SW480 (cell line): ENCODE measurements at regions not wholly inside any gene's neighbourhood (a gene's known extent, or its start where the extent isn't known, plus 50 kb on each side); places are given as distances from the start of the nearest gene placed in this dataset.
"Not testable (repeated sequence)": the region's sequence is repeated elsewhere in the genome, so short reads cannot be mapped to it uniquely, and the experiment has no call there.

ENCODE experiments used
- DNase-seq: peaks from one replicate; pipeline ENCODE4 v3.0.0-alpha.2; 2016; ENCODE audit warnings: low spot score

- not testable (repeated sequence) for DNase-seq
These were observed 140.8 kb upstream of the SPATA31A3 start for GRCh38 chr9:67133124-67133523.

- DNase-seq, result not testable (repeated sequence)
These were observed 124.4 kb upstream of the SPATA31A3 start for GRCh38 chr9:67116761-67117160.

- not testable (repeated sequence) for DNase-seq
These were observed 119.8 kb upstream of the SPATA31A3 start for GRCh38 chr9:67112148-67112547.

GRCh38 chr9:67111733-67112132 lies 119.4 kb upstream of the SPATA31A3 start:
- not testable (repeated sequence) for DNase-seq

- not testable (repeated sequence) for DNase-seq
These were observed 117.5 kb upstream of the SPATA31A3 start for GRCh38 chr9:67109859-67110258.

- DNase-seq, result not testable (repeated sequence)
These were observed 114.3 kb upstream of the SPATA31A3 start for GRCh38 chr9:67106659-67107058.

GRCh38 chr9:67102506-67103276 lies 110.3 kb upstream of the SPATA31A3 start:
- DNase-seq, result not testable (repeated sequence)

- DNase-seq, result not testable (repeated sequence)
These were observed 98.8 kb upstream of the SPATA31A3 start for GRCh38 chr9:67091104-67091503.

- DNase-seq, result not testable (repeated sequence)
These were observed 94.5 kb upstream of the SPATA31A3 start for GRCh38 chr9:67086862-67087261.

- DNase-seq, result not testable (repeated sequence)
These were observed 73.8 kb upstream of the SPATA31A3 start for GRCh38 chr9:67066140-67066539.

GRCh38 chr9:67058898-67059715 lies 66.8 kb upstream of the SPATA31A3 start:
- DNase-seq, result peak; percentile 29
